HepG2 (cell line): ENCODE measurements at regions not wholly inside any gene's neighbourhood (a gene's known extent, or its start where the extent isn't known, plus 50 kb on each side); places are given as distances from the start of the nearest gene placed in this dataset.

Experiments
- ATAC-seq: fragments of 200-7000 bp; cut with Tn5 transposase; 3 replicates; pipeline ENCODE4 v1.9.1; 2020; ENCODE audit warnings: mild to moderate bottlenecking, moderate library complexity
- BruUV-seq: library from RNA; stranded (reverse); fragments of 400-500 nt; replicated peaks from 2 replicates; lab custom pipeline; 2021; lab: Mats Ljungman, UMichigan
- CTCF ChIA-PET: fragments of 300-600 bp; formaldehyde crosslinking; extraction: SDS; loops from one replicate; lab custom pipeline; 2021; ENCODE audit warnings: low total read pairs, inconsistent platforms, low intra/inter-chr PET ratio; lab: Yijun Ruan, JAX
- POLR2A ChIA-PET: fragments of 350-600 bp; sonication (Branson Sonifier 250); formaldehyde crosslinking; loops from one replicate; lab custom pipeline; 2020; ENCODE audit warnings: antibody characterized with exemption, inconsistent platforms; lab: Yijun Ruan, JAX
- DNase-seq: peaks from one replicate; pipeline ENCODE4 v3.0.0-alpha.2; 2015; ENCODE audit warnings: low spot score
- FAIRE-seq: peaks from 3 replicates; lab custom pipeline; 2011; peaks lifted over from hg19 to GRCh38; lab: Jason Lieb, UNC
- H2AFZ ChIP-seq: one replicate; pipeline ENCODE4 v1.6.1; 2011; ENCODE audit warnings: low read length, inconsistent platforms
- H3K27ac ChIP-seq: fragments of 300-600 bp; 3 replicates; pipeline ENCODE4 v1.8.0; 2011; ENCODE audit warnings: mixed run types, mild to moderate bottlenecking, mixed read lengths, low read length, inconsistent platforms; ENCODE audit not compliant: insufficient read depth; ENCODE audit errors: extremely low read length
- H3K27me3 ChIP-seq, 2 experiments: fragments of 200-600 bp in 1 of 2; 2 replicates in 1 of 2; 3 replicates in 1 of 2; pipeline versions ENCODE4 v1.6.0 to v1.8.0; 2011; ENCODE audit warnings: low read length in 2 of 2, mild to moderate bottlenecking in 2 of 2, moderate library complexity in 2 of 2, inconsistent platforms in 1 of 2; ENCODE audit not compliant: insufficient read depth in 2 of 2, control insufficient read depth in 1 of 2
- H3K36me3 ChIP-seq, 2 experiments: fragments of 200-600 bp in 1 of 2; replicated peaks in 1 of 2; 2 replicates in 1 of 2; 3 replicates in 1 of 2; pipeline versions ENCODE4 v1.5.1 to v1.8.0; 2011; ENCODE audit warnings: low read length in 2 of 2, inconsistent platforms in 1 of 2; ENCODE audit not compliant: insufficient read depth in 2 of 2, control insufficient read depth in 1 of 2
- H3K4me1 ChIP-seq: 2 replicates; pipeline ENCODE4 v1.5.1; 2012; ENCODE audit warnings: low read length, inconsistent platforms; ENCODE audit not compliant: insufficient read depth
- H3K4me2 ChIP-seq: 2 replicates; pipeline ENCODE4 v1.6.0; 2011; ENCODE audit warnings: low read depth, low read length, inconsistent platforms
- H3K4me3 ChIP-seq, 3 experiments: fragments of 200-600 bp in 1 of 3; sonication (generic), shearing (Covaris generic) in 1 of 3; replicated peaks in 1 of 3; 2 replicates each; pipeline ENCODE4 v1.5.1; 2011 to 2016; ENCODE audit warnings: low read length in 3 of 3, inconsistent platforms in 2 of 3, low read depth in 2 of 3, mild to moderate bottlenecking in 2 of 3, control low read depth in 1 of 3, mixed read lengths in 1 of 3; ENCODE audit not compliant: insufficient read depth in 1 of 3
- H3K79me2 ChIP-seq: one replicate; pipeline ENCODE4 v1.6.1; 2011; ENCODE audit warnings: low read length, inconsistent platforms; ENCODE audit not compliant: insufficient read depth
- H3K9ac ChIP-seq: 2 replicates; pipeline ENCODE4 v1.6.0; 2011; ENCODE audit warnings: mild to moderate bottlenecking, low read depth, low read length, inconsistent platforms; ENCODE audit not compliant: insufficient read depth
- H3K9me3 ChIP-seq: 2 replicates; pipeline ENCODE4 v1.5.1; 2012; ENCODE audit warnings: mild to moderate bottlenecking, low read length
- H4K20me1 ChIP-seq: 2 replicates; pipeline ENCODE4 v1.6.0; 2011; ENCODE audit warnings: inconsistent platforms, mild to moderate bottlenecking, low read length, moderate library complexity; ENCODE audit not compliant: insufficient read depth
- HNRNPLL ChIP-seq: fragments of 200-400 bp; formaldehyde crosslinking; IDR thresholded peaks from 2 replicates; pipeline ENCODE4 v1.6.1; 2017; ENCODE audit warnings: mild to moderate bottlenecking, low read depth, low read length; ENCODE audit not compliant: poor library complexity, severe bottlenecking
- MAFK ChIP-seq, 2 experiments: IDR thresholded peaks in 1 of 2; conservative IDR thresholded peaks in 1 of 2; 2 replicates each; pipeline ENCODE4 v1.6.1; 2011; ENCODE audit warnings: improper control_type of control experiment in 2 of 2, low read length in 2 of 2
- WGBS: methylation state at CpG from one replicate; pipeline ENCODE4 v1.1.6; 2017; ENCODE audit warnings: low lambda C conversion rate; 5-methylcytosine and 5-hydroxymethylcytosine counted together
- in situ Hi-C: cut with HindIII; loops from 2 replicates; pipeline ENCODE4 v1.10.0; 2017; ENCODE audit warnings: low pct_unique_long_range_greater_than_20kb; ENCODE audit not compliant: extremely low pct_ligation_motif_present
- intact Hi-C: fragments of 100-400 bp; cut with micrococcal nuclease; formaldehyde crosslinking; loops from one replicate; pipeline ENCODE4 v1.10.0; 2022; ENCODE audit not compliant: unreplicated experiment
- TF ChIP-seq, protein P1 (sequence below): sonication (generic); formaldehyde crosslinking; IDR thresholded peaks from 2 replicates; pipeline ENCODE4 v1.4.0; 2020; ENCODE audit warnings: mild to moderate bottlenecking, low read depth, missing genetic modification reagents
- TF ChIP-seq, protein P2 (sequence below): sonication (generic); formaldehyde crosslinking; IDR thresholded peaks from 2 replicates; pipeline ENCODE4 v1.5.0; 2020; ENCODE audit warnings: mild to moderate bottlenecking, missing genetic modification reagents

DNA sequence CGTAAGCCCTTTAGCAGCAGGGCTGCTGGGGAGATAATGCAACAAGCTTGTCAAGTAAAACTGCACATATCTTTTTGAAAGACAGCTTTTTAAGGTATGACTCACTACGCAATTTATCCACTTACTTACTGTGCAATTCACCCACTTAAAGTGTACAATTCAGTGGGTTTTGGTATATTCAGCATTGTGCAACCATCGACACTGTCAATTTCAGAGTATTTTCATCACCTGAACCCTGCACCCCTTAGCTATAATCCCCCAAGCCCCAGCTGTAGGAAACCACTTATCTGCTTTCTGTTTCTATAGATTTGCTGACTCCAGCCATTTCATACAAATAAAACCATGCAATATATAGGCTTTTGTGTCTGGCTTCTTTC, 168.0 kb downstream of the PTPN20 start:
- BruUV-seq = no TSS peak
- DNase-seq (no peak), ATAC-seq (no peak)
- Histone ChIP-seq H3K27ac (no peak overlapping the region), H3K9me3 (no peaks in the 10 kb centered on the region), H3K79me2 (no peaks in the 10 kb centered on the region), H3K4me1 (no peaks in the 10 kb centered on the region), H3K4me3 (no peak overlapping the region), H2AFZ (no peak overlapping the region), H3K27me3 (peaks cover 1 to 37% of the 10 kb centered on the region in 2 experiments; a peak in 3 of 5 replicates), H4K20me1 (no peaks in the 10 kb centered on the region)
- intact Hi-C loops (no loop called here), in situ Hi-C loops (no loop called here)
- CTCF ChIA-PET = no interaction called here
- WGBS = 25% methylated on average over 3 of the region's 3 CpGs
- TF ChIP-seq, protein P1, sequence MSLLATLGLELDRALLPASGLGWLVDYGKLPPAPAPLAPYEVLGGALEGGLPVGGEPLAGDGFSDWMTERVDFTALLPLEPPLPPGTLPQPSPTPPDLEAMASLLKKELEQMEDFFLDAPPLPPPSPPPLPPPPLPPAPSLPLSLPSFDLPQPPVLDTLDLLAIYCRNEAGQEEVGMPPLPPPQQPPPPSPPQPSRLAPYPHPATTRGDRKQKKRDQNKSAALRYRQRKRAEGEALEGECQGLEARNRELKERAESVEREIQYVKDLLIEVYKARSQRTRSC (CRISPR knock-in tag) = no peak
- TF ChIP-seq, protein P2, sequence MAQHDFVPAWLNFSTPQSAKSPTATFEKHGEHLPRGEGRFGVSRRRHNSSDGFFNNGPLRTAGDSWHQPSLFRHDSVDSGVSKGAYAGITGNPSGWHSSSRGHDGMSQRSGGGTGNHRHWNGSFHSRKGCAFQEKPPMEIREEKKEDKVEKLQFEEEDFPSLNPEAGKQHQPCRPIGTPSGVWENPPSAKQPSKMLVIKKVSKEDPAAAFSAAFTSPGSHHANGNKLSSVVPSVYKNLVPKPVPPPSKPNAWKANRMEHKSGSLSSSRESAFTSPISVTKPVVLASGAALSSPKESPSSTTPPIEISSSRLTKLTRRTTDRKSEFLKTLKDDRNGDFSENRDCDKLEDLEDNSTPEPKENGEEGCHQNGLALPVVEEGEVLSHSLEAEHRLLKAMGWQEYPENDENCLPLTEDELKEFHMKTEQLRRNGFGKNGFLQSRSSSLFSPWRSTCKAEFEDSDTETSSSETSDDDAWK = no peak
- TF ChIP-seq MAFK (conservative IDR thresholded peaks at IDR 0.05 in 1 of 2, IDR thresholded peaks at IDR 0.05 in 1 of 2; ENCODE audit: low read length in 2 of 2) = 0 out of 4 replicates have a peak, but pooled peaks of 1 of the 2 experiments have one; percentile 27
- TF ChIP-seq, all 625 proteins: peak for 1
- FAIRE-seq = no peak
- no peaks in the 10 kb centered on the region for H3K36me3 ChIP-seq
- POLR2A ChIA-PET = no interaction called here
- H3K9ac ChIP-seq = no peak overlapping the region
- H3K4me2 ChIP-seq = no peak overlapping the region

DNA sequence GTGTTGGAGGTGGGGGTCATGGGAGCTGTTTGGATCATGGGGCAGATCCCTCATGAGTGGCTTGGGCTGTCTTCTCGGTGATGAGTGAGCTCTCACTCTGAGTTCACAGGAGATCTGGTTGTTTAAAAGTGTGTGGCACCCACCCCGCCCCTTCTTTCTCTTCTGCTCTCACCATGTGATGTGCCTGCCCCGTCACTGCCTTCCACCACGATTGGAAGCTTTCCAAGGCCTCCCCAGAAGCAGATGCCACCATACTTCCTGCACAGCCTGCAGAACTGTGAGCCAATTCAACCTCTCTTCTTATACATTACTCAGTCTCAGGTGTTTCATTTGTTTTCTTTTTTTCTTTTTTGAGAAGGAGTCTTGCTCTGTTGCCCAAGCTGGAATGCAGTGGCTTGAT, 170.0 kb downstream of the PTPN20 start:
- Histone ChIP-seq H3K4me3 (no peak overlapping the region), H3K9me3 (no peaks in the 10 kb centered on the region), H2AFZ (no peak overlapping the region), H3K9ac (no peak overlapping the region), H3K4me1 (no peaks in the 10 kb centered on the region), H3K79me2 (no peaks in the 10 kb centered on the region), H4K20me1 (no peaks in the 10 kb centered on the region), H3K27ac (no peak overlapping the region), H3K27me3 (peaks cover 1 to 24% of the 10 kb centered on the region in 2 experiments; a peak in 4 of 5 replicates), H3K4me2 (no peak overlapping the region), H3K36me3 (no peaks in the 10 kb centered on the region)
- DNase-seq = no peak
- 4% methylated on average over 4 of the region's 4 CpGs for WGBS
- ChIA-PET POLR2A (no interaction called here), CTCF (no interaction called here)
- ATAC-seq = no peak
- FAIRE-seq = no peak
- intact Hi-C loops = no loop called here
- in situ Hi-C loops = no loop called here
- no peak for TF ChIP-seq HNRNPLL
- BruUV-seq = no TSS peak
